HG03196 (cell line): ENCODE measurements at regions not wholly inside any gene's neighbourhood (a gene's known extent, or its start where the extent isn't known, plus 50 kb on each side); places are given as distances from the start of the nearest gene placed in this dataset.

Source experiments
- ATAC-seq: cut with Tn5 transposase; IDR thresholded peaks from one replicate; pipeline ENCODE4 v1.9.1; 2021; ENCODE audit not compliant: unreplicated experiment

DNA sequence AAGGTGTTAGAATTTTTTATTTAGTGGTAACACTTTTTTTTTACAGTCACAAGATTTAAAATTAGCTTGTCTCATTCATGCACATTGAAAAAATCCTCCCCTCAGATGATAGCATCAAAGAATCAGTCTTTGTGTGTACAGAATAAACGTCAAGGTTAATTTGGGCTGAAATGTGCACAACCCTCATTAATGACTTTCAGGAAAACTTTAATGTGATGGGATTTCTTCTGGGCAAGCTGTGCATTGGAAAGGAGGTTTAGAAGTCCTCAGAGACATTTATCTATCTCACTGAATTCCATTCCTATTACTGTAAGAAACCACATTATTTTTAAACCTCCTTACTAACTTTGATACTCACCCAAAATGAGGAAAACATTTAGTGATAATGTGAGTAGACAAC, 88.2 kb upstream of the TECRL start:
- no peak for ATAC-seq

DNA sequence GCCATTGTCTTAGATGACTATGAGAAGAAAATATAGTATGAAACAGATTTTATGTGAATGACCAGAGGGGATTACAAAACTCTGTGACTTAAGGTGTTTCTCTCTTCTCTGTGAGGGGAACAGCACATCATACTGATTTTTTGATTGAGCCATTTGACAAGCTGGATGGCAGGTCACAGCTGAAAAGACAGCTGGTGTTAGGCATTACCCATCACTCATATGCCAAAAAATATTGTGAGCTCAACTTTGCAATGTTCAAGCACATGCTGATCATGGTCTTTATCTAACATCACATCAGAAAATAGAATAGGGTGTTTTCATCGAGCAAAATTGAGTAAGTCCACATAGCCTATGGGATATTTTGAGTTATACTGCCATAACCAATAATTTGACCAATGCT, 86.7 kb upstream of the TECRL start:
- ATAC-seq, result no peak

DNA sequence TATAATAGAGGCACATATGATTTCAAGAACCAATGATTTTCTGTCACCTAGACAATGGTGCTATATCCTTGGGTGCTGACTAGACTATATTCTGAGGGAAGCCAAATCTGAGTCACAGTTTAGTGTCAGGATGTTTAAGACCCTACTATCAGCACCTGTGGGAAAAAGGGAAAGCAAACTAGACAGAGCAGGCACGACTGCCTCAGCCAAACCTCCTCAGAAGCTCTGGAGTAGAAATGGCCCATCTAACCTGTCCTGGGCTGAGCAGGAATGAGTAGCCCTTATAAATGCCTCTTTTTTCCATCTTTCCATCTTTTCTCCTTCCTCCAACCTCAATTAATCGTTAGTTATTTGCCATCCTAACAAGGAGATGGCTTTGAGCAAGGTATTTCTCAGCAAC, 80.4 kb upstream of the TECRL start:
- no peak for ATAC-seq

DNA sequence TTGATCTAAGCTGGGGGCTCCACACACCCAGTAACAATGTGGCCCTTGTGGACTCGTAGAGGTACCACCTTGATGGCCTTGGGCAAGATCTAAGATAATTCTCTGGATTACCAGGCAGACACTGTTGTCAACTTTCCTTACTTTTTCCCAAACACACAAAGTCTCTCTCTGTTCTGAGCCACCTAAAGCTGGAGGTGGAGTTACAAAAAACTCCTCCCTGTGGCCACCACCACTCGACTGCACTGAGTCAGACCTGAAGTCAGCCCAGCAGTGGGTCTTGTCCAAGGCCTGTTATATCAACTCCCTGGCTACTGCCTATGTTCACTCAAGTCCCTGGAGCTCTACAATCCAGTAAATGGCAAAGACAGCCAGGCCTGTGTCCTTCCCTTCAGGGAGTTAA, 70.1 kb upstream of the TECRL start:
- no peak for ATAC-seq

DNA sequence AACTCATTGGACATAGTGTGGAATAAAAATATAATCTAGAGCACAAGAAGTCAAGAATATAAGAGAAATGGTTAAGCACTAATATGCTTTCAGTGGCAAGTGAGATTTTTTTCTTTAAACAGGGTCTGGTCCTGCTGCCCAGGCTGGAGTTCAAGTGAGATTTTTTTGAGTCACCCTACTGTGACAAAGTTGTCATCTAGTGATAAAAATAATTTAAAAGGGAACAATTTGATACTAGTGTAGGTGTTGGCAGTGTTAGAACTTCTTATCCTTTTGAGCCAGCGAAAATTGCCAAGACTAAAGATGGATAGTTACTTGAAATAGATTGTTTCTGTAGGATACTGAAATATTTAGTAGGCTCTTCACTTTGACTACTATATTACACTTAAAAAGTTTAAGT, 67.9 kb upstream of the TECRL start:
- no peak for ATAC-seq

DNA sequence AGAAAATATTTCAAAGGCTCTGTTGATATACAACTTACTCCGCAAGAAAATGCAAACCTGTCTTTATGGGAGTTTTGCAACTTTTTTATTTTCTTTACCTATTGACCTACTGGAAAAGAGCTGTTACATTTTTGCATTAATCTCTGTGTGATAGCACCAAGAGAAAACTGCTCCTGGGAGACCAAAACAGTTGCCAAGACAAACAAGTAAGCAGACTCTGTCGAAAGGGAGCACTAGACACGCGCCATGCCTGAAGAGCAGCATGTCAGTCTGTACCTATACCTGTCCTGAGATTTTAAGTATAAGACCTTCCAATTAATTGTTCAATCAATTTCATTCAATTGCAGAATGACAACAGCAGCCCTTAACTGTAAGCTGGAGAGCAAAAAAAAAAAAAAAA, 56.0 kb upstream of the TECRL start:
- ATAC-seq, result no peak

DNA sequence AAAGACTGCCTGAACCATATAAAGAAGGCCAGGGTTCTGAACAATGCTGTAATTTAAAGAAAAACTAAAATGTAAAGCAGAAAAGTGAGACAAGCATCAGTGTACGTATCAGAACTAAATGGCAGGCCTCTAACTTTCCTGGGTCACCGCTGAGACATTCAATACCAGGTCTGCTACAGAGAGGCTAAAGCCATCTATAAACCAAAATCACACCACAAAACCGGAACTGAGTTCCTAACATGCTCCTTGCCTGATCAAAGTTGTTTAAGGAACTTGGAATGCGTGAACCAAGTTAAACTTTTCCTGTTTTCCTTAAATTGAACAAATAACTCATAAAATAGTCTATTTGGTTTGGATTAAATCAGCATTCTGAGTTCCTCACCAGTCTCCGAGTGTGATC, 55.3 kb upstream of the TECRL start:
- ATAC-seq, result no peak
